Activated naive CD8-positive, alpha-beta T cell (primary cell): ENCODE measurements at regions not wholly inside any gene's neighbourhood (a gene's known extent, or its start where the extent isn't known, plus 50 kb on each side); places are given as distances from the start of the nearest gene placed in this dataset.
"Not testable (repeated sequence)": the region's sequence is repeated elsewhere in the genome, so short reads cannot be mapped to it uniquely, and the experiment has no call there.

ENCODE experiments used
- H3K27ac Mint-ChIP-seq: one replicate; pipeline ENCODE4 v1.8.0; 2021; ENCODE audit warnings: mixed read lengths
- H3K27me3 Mint-ChIP-seq: one replicate; pipeline ENCODE4 v1.8.0; 2021; ENCODE audit warnings: mixed read lengths
- H3K36me3 Mint-ChIP-seq: one replicate; pipeline ENCODE4 v1.8.0; 2021; ENCODE audit warnings: mixed read lengths
- H3K4me1 Mint-ChIP-seq: one replicate; pipeline ENCODE4 v1.8.0; 2021; ENCODE audit warnings: low read depth, mixed read lengths
- H3K4me3 Mint-ChIP-seq: one replicate; pipeline ENCODE4 v1.8.0; 2021; ENCODE audit warnings: mild to moderate bottlenecking, mixed read lengths
- H3K9me3 Mint-ChIP-seq: one replicate; pipeline ENCODE4 v1.8.0; 2021; ENCODE audit warnings: low read depth, mixed read lengths

GRCh38 chr3:19016851-19017250 is 131.5 kb upstream of the KCNH8 start:
- no peak overlapping the region for H3K27ac Mint-ChIP-seq
- H3K4me1 Mint-ChIP-seq: no peaks in the 10 kb centered on the region
- H3K4me3 Mint-ChIP-seq: no peak overlapping the region
- H3K36me3 Mint-ChIP-seq: no peaks in the 10 kb centered on the region
- H3K9me3 Mint-ChIP-seq: no peaks in the 10 kb centered on the region
- no peaks in the 10 kb centered on the region for H3K27me3 Mint-ChIP-seq

GRCh38 chr3:19013879-19014278 is 134.4 kb upstream of the KCNH8 start:
- no peak overlapping the region for H3K27ac Mint-ChIP-seq
- H3K27me3 Mint-ChIP-seq: no peaks in the 10 kb centered on the region
- no peaks in the 10 kb centered on the region for H3K9me3 Mint-ChIP-seq
- no peaks in the 10 kb centered on the region for H3K4me1 Mint-ChIP-seq
- H3K4me3 Mint-ChIP-seq: no peak overlapping the region
- no peaks in the 10 kb centered on the region for H3K36me3 Mint-ChIP-seq

DNA sequence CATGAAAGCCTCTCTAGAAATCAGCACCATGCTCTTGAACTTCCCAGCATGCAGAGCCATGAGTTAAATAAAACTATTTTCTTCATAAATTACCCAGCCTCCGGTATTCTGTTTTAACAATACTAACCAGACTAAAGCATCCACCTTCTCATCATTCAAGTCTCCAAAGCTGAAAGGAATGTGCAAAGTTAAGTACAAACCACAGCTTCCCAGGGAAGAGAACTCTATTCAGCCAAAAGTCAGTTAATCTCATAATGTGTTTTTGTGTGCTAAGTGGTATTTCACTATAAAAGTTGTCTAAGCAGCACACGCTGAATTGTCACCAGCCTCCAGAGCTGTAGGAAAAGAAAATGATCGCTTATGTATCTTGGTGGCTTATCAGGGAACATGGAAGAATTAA is 135.5 kb upstream of the KCNH8 start:
- no peaks in the 10 kb centered on the region for H3K27me3 Mint-ChIP-seq
- no peaks in the 10 kb centered on the region for H3K36me3 Mint-ChIP-seq
- no peak overlapping the region for H3K4me3 Mint-ChIP-seq
- no peaks in the 10 kb centered on the region for H3K9me3 Mint-ChIP-seq
- no peaks in the 10 kb centered on the region for H3K4me1 Mint-ChIP-seq
- no peak overlapping the region for H3K27ac Mint-ChIP-seq

GRCh38 chr3:19002606-19003005 is 145.7 kb upstream of the KCNH8 start:
- Mint-ChIP-seq H3K4me1 (no peaks in the 10 kb centered on the region), H3K9me3 (no peaks in the 10 kb centered on the region), H3K27me3 (peaks cover 2% of the 10 kb centered on the region), H3K27ac (no peak overlapping the region), H3K4me3 (no peak overlapping the region), H3K36me3 (no peaks in the 10 kb centered on the region)

DNA sequence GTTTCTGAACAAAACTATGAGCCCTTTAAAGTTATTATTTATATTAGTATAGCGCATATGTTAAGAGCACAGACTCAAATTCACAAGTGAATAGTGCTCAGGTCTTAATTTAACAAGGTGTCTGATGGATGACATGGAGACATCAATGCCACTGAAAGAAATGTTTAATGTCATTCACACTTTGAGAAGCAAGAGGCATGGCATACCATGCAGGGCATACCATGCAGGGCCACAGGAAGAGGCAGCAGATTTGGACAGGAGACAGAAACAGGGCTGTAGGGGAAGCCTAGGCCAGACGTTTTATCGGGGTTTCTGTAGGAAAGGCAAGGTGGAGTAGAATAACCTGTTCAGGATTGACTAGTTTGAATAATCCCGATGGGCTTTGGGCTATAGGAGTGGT is 150.2 kb upstream of the KCNH8 start:
- Mint-ChIP-seq H3K36me3 (peaks cover 8% of the 10 kb centered on the region), H3K27me3 (no peaks in the 10 kb centered on the region), H3K27ac (no peak overlapping the region), H3K9me3 (peaks cover 4% of the 10 kb centered on the region), H3K4me1 (no peaks in the 10 kb centered on the region), H3K4me3 (no peak overlapping the region)

GRCh38 chr3:18992709-18993108 is 155.6 kb upstream of the KCNH8 start:
- no peak overlapping the region for H3K27ac Mint-ChIP-seq
- H3K4me3 Mint-ChIP-seq: no peak overlapping the region
- H3K9me3 Mint-ChIP-seq: peaks cover 4% of the 10 kb centered on the region
- H3K4me1 Mint-ChIP-seq: peaks cover 21% of the 10 kb centered on the region
- H3K27me3 Mint-ChIP-seq: peaks cover 22% of the 10 kb centered on the region
- H3K36me3 Mint-ChIP-seq: peaks cover 8% of the 10 kb centered on the region

- H3K36me3 Mint-ChIP-seq: no peaks in the 10 kb centered on the region
- H3K9me3 Mint-ChIP-seq: no peaks in the 10 kb centered on the region
- peak overlapping the region; percentile 62 for H3K4me3 Mint-ChIP-seq
- H3K4me1 Mint-ChIP-seq: peaks cover 21% of the 10 kb centered on the region
- H3K27me3 Mint-ChIP-seq: peaks cover 22% of the 10 kb centered on the region
- no peak overlapping the region for H3K27ac Mint-ChIP-seq
These were observed 159.0 kb upstream of the KCNH8 start for GRCh38 chr3:18989237-18989795.

DNA sequence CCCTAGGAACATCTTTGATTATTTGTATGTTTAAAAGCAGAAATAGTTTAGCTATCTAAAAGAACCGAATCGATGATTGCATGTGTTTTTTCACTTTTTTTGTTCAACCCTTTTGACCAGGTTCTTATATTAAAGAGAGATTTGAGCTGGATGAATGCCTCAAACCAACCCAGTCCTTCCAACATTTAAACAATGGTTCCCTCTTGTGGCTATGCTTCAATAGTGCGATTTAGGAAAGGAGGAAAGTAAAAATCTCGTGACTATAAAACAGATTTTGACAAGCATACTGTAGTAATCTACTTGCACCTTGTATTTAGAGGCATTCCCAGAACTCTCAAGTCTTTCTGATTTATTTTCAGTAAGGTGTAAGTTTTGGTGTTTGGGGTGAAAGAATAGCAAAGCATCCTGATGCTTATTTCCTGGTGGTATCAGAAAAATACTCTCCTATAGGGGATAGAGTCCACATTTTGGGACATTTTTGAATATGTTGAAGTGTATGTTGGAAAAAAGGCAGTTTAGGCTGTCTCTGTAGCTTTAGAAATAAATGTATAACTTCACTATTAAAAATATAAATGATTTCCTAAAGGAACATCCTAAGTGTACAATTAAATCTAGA is 159.6 kb upstream of the KCNH8 start:
- no peak overlapping the region for H3K27ac Mint-ChIP-seq
- peaks cover 22% of the 10 kb centered on the region for H3K27me3 Mint-ChIP-seq
- peaks cover 21% of the 10 kb centered on the region for H3K4me1 Mint-ChIP-seq
- H3K9me3 Mint-ChIP-seq: no peaks in the 10 kb centered on the region
- peak overlapping the region; percentile 48 for H3K4me3 Mint-ChIP-seq
- no peaks in the 10 kb centered on the region for H3K36me3 Mint-ChIP-seq

- Mint-ChIP-seq H3K36me3 (no peaks in the 10 kb centered on the region), H3K27ac (no peak overlapping the region), H3K4me3 (peak overlapping the region; percentile 12)
These were observed 160.4 kb upstream of the KCNH8 start for GRCh38 chr3:18987862-18988447.

DNA sequence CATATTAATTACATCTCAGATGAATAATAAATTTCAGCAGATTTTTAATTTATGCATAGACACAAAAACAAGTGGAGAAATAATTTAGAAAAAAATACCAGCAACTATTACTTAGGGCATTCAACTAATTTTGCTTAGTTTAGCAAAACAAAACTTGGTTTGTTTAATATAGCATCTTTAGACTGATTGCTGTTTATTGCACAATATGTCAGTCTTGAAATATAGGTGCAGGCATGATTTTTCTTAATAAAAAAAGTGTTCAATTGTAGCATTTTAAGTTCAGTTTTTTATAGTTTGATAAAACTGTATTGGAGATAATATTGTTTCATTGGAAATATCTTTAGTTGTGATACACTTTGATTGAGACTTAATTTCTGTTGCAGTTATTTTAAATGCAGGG is 161.2 kb upstream of the KCNH8 start:
- Mint-ChIP-seq H3K4me3 (no peak overlapping the region), H3K36me3 (no peaks in the 10 kb centered on the region), H3K27ac (no peak overlapping the region), H3K4me1 (peaks cover 21% of the 10 kb centered on the region), H3K9me3 (no peaks in the 10 kb centered on the region), H3K27me3 (peaks cover 22% of the 10 kb centered on the region)

More at GRCh38 chr3:18987862-18988447, 160.4 kb upstream of the KCNH8 start:
- H3K4me1 Mint-ChIP-seq: peaks cover 21% of the 10 kb centered on the region
- peaks cover 22% of the 10 kb centered on the region for H3K27me3 Mint-ChIP-seq
- H3K9me3 Mint-ChIP-seq: no peaks in the 10 kb centered on the region

- Mint-ChIP-seq H3K27me3 (peaks cover under 1% of the 10 kb centered on the region), H3K4me1 (peaks cover 1% of the 10 kb centered on the region), H3K36me3 (no peaks in the 10 kb centered on the region), H3K9me3 (no peaks in the 10 kb centered on the region), H3K4me3 (no peak overlapping the region), H3K27ac (no peak overlapping the region)
These were observed 165.4 kb upstream of the KCNH8 start for GRCh38 chr3:18982920-18983319.

DNA sequence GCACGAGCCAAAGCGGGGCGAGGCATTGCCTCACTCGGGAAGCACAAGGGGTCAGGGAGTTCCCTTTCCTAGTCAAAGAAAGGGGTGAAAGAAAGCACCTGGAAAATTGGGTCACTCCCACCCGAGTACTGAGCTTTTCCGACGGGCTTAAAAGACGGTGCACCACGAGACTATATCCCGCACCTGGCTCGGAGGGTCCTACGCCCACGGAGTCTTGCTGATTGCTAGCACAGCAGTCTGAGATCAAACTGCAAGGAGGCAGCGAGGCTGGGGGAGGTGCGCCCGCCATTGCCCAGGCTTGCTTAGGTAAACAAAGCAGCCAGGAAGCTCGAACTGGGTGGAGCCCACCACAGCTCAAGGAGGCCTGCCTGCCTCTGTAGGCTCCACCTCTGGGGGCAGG is 172.2 kb upstream of the KCNH8 start:
- H3K9me3 Mint-ChIP-seq: peaks cover 15% of the 10 kb centered on the region
- H3K4me1 Mint-ChIP-seq, H3K4me3 Mint-ChIP-seq, H3K27me3 Mint-ChIP-seq, H3K27ac Mint-ChIP-seq: not testable (repeated sequence)
- peaks cover 12% of the 10 kb centered on the region for H3K36me3 Mint-ChIP-seq

DNA sequence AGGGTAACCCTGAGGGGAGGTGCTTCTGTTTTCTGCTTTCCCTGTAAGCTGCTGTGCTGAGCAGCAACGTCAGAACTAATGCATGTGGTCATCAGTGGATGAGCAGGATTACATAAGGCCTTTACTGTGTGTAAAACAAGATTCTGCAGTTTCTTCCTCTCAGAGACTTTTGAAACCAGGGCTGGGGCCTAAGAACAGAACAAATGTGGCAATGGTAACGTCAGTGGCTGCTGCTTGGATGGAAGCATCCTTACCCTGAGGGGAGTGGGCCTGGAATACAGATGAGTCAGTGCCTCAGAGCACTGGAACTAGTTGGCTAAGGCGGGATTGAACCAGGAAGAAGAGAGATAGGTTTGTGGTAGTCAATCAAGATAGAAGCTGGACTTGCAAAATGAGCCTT is 180.2 kb upstream of the KCNH8 start:
- Mint-ChIP-seq H3K9me3 (peaks cover 5% of the 10 kb centered on the region), H3K4me1 (no peaks in the 10 kb centered on the region), H3K27ac (no peak overlapping the region), H3K4me3 (no peak overlapping the region), H3K36me3 (peaks cover under 1% of the 10 kb centered on the region), H3K27me3 (no peaks in the 10 kb centered on the region)

DNA sequence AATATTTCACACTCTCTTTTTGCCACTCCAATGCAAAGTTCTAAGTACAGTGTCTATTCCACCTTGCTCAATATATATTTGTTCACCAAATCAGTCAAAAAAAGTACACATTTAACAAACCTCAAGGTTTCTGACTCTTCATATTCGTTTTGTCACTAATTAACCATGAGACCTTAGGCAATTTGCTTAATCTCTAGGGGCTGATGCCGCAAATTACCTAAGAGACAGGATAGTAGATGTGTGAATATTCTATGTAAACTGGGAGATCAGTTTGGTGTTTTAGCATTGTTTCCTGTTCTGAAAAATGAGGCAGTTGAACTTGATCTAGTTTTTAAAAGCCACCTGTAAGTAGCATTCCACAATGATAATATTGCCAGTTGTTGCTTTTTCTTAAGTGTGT is 182.5 kb upstream of the KCNH8 start:
- Mint-ChIP-seq H3K4me3 (no peak overlapping the region), H3K27ac (no peak overlapping the region), H3K4me1 (no peaks in the 10 kb centered on the region), H3K27me3 (no peaks in the 10 kb centered on the region), H3K9me3 (no peaks in the 10 kb centered on the region), H3K36me3 (no peaks in the 10 kb centered on the region)

- Mint-ChIP-seq H3K27ac (no peak overlapping the region), H3K4me3 (no peak overlapping the region), H3K27me3 (no peaks in the 10 kb centered on the region), H3K36me3 (no peaks in the 10 kb centered on the region), H3K9me3 (no peaks in the 10 kb centered on the region), H3K4me1 (no peaks in the 10 kb centered on the region)
These were observed 183.7 kb upstream of the KCNH8 start for GRCh38 chr3:18964640-18965039.

GRCh38 chr3:18951333-18951732 is 197.0 kb upstream of the KCNH8 start:
- H3K27me3 Mint-ChIP-seq: peaks cover 5% of the 10 kb centered on the region
- H3K9me3 Mint-ChIP-seq: no peaks in the 10 kb centered on the region
- no peaks in the 10 kb centered on the region for H3K36me3 Mint-ChIP-seq
- no peaks in the 10 kb centered on the region for H3K4me1 Mint-ChIP-seq
- no peak overlapping the region for H3K27ac Mint-ChIP-seq
- no peak overlapping the region for H3K4me3 Mint-ChIP-seq
